ENCODE measurements at regions not wholly inside any gene's neighbourhood (a gene's known extent, or its start where the extent isn't known, plus 50 kb on each side); places are given as distances from the start of the nearest gene placed in this dataset.

- TF ChIP-seq CTCF (IDR thresholded peaks at IDR 0.05) (no peak), POLR2A (IDR thresholded peaks at IDR 0.05) (no peak), POLR2AphosphoS5 (IDR thresholded peaks at IDR 0.05) (no peak)
- intact Hi-C loops (cut with DNase I; ENCODE audit: low total_unique reads): no loop called here
- Histone ChIP-seq H3K36me3 (no peaks in the 10 kb centered on the region), H3K9me3 (no peaks in the 10 kb centered on the region), H3K27ac (no peak overlapping the region), H3K4me1 (no peaks in the 10 kb centered on the region), H3K27me3 (no peaks in the 10 kb centered on the region), H3K4me3 (no peak overlapping the region)
- no peak for DNase-seq (ENCODE audit: low spot score in 2 of 2)
Measured at GRCh38 chr4:100841911-100842310, 324.1 kb upstream of the EMCN start.

GRCh38 chr4:100839712-100840111, 321.9 kb upstream of the EMCN start:
- no peaks in the 10 kb centered on the region for H3K4me1 ChIP-seq
- no peaks in the 10 kb centered on the region for H3K9me3 ChIP-seq
- no peak overlapping the region for H3K27ac ChIP-seq
- no peaks in the 10 kb centered on the region for H3K36me3 ChIP-seq
- no peaks in the 10 kb centered on the region for H3K27me3 ChIP-seq
- H3K4me3 ChIP-seq: no peak overlapping the region
- TF ChIP-seq POLR2AphosphoS5 (IDR thresholded peaks at IDR 0.05) (no peak), POLR2A (IDR thresholded peaks at IDR 0.05) (no peak), CTCF (IDR thresholded peaks at IDR 0.05) (no peak)
- intact Hi-C loops (cut with DNase I; ENCODE audit: low total_unique reads): no loop called here
- DNase-seq (ENCODE audit: low spot score in 2 of 2): no peak

GRCh38 chr4:100838286-100838685, 320.5 kb upstream of the EMCN start:
- intact Hi-C loops (cut with DNase I; ENCODE audit: low total_unique reads): no loop called here
- no peaks in the 10 kb centered on the region for H3K36me3 ChIP-seq
- TF ChIP-seq POLR2A (IDR thresholded peaks at IDR 0.05): no peak

GRCh38 chr4:100836929-100837328, 319.1 kb upstream of the EMCN start:
- H3K9me3 ChIP-seq: no peaks in the 10 kb centered on the region
- TF ChIP-seq CTCF (IDR thresholded peaks at IDR 0.05) (no peak), POLR2A (IDR thresholded peaks at IDR 0.05) (no peak), POLR2AphosphoS5 (IDR thresholded peaks at IDR 0.05) (no peak)
- H3K27me3 ChIP-seq: no peaks in the 10 kb centered on the region
- no peaks in the 10 kb centered on the region for H3K4me1 ChIP-seq
- no peak for DNase-seq (ENCODE audit: low spot score in 2 of 2)
- intact Hi-C loops (cut with DNase I; ENCODE audit: low total_unique reads): no loop called here
- H3K36me3 ChIP-seq: no peaks in the 10 kb centered on the region
- H3K27ac ChIP-seq: no peak overlapping the region
- no peak overlapping the region for H3K4me3 ChIP-seq

More at GRCh38 chr4:100838286-100838685, 320.5 kb upstream of the EMCN start:
- DNase-seq (ENCODE audit: low spot score in 2 of 2): no peak
- H3K9me3 ChIP-seq: no peaks in the 10 kb centered on the region
- H3K4me3 ChIP-seq: no peak overlapping the region
- no peak overlapping the region for H3K27ac ChIP-seq
- no peaks in the 10 kb centered on the region for H3K4me1 ChIP-seq
- H3K27me3 ChIP-seq: no peaks in the 10 kb centered on the region

- Histone ChIP-seq H3K27me3 (no peaks in the 10 kb centered on the region), H3K4me1 (no peaks in the 10 kb centered on the region), H3K4me3 (no peak overlapping the region), H3K9me3 (no peaks in the 10 kb centered on the region), H3K27ac (no peak overlapping the region), H3K36me3 (no peaks in the 10 kb centered on the region)
- no peak for TF ChIP-seq POLR2A (IDR thresholded peaks at IDR 0.05)
- DNase-seq (ENCODE audit: low spot score in 2 of 2): no peak
- intact Hi-C loops (cut with DNase I; ENCODE audit: low total_unique reads): no loop called here
Measured at GRCh38 chr4:100834616-100835015, 316.8 kb upstream of the EMCN start.

GRCh38 chr4:100833906-100834305, 316.1 kb upstream of the EMCN start:
- Histone ChIP-seq H3K4me1 (no peaks in the 10 kb centered on the region), H3K27me3 (no peaks in the 10 kb centered on the region), H3K4me3 (no peak overlapping the region), H3K9me3 (no peaks in the 10 kb centered on the region), H3K27ac (no peak overlapping the region), H3K36me3 (no peaks in the 10 kb centered on the region)
- no peak for DNase-seq (ENCODE audit: low spot score in 2 of 2)
- intact Hi-C loops (cut with DNase I; ENCODE audit: low total_unique reads): no loop called here
- TF ChIP-seq POLR2A (IDR thresholded peaks at IDR 0.05): no peak
- TF ChIP-seq POLR2AphosphoS5 (IDR thresholded peaks at IDR 0.05): no peak
- TF ChIP-seq CTCF (IDR thresholded peaks at IDR 0.05): no peak

Measured in breast epithelium (tissue), 4 donors.